Endothelial cell of hepatic sinusoid (primary cell): ENCODE measurements at regions not wholly inside any gene's neighbourhood (a gene's known extent, or its start where the extent isn't known, plus 50 kb on each side); places are given as distances from the start of the nearest gene placed in this dataset.
"Not testable (repeated sequence)": the region's sequence is repeated elsewhere in the genome, so short reads cannot be mapped to it uniquely, and the experiment has no call there.

Experiments used
- in situ Hi-C: cut with HindIII; loops from 2 replicates; pipeline ENCODE4 v1.10.0; 2017; ENCODE audit warnings: low sequenced_read_pairs

DNA sequence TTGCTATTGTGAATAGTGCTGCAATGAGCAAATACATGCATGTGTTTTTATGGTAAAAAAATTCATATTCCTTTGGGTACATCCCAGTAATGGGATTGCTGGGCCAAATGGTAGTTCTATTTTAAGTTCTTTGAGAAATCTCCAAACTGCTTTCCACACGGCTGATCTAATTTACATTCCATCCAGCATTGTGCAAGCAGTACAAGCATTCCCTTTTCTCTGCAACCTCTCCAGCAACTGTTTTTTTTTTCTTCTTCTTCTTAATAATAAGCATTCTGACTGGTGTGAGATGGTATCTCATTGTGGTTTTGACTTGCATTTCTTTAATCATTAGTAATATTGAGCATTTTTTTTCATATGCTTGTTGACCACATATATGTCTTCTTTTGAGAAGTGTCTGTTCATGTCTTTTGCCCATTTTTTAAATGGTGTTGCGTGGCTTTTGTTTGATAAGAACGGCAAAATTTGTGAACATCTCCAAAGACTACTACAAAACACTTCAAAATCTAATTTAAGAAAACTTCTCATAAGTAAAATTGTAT is 136.1 kb upstream of the MYO3A start:
- in situ Hi-C loops: no loop called here

- in situ Hi-C loops: no loop called here
Observed at GRCh38 chr10:25804505-25804904, 129.5 kb upstream of the MYO3A start.

DNA sequence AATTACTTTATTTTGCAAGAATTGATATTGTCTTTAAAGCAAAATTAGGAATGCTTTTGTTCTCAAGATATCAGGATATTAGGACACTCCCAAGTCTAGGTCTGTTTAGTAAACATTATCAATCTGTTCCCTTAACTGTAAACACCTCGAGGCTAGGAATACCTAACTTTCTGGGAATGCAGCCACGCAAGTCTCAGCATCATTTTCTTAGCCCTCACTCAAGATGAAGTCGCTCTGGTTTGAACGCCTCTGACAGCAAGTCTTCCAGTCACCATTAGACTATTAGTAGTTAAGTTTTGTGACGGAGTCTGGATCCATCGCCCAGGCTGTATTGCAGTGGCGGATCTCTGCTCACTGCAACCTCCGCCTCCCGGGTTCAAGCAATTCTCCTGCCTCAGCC is 128.0 kb upstream of the MYO3A start:
- in situ Hi-C loops: no loop called here

DNA sequence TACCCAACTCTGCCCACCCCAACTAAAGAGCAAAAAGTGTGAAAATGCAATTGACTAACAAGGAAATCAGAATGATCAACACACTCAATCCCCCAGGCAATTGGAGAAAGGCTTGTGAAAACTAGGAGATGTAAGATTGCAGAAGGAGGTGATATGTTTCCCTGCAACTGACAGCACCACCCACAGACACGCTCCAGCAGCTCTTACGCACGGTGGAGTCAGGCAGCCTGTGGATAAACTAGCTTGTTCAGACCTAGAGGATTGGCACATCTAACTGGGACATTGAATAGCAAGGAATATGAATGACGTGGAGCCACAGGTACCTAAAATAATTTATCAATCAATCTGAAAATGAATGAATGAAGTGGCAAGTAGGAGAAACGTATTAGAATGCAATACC is 125.7 kb upstream of the MYO3A start:
- in situ Hi-C loops: no loop called here

- in situ Hi-C loops: no loop called here
Observed at GRCh38 chr10:25811052-25811685, 122.9 kb upstream of the MYO3A start.

GRCh38 chr10:25813511-25813910 is 120.5 kb upstream of the MYO3A start:
- in situ Hi-C loops: no loop called here

- in situ Hi-C loops: no loop called here
Observed at GRCh38 chr10:25815236-25815635, 118.8 kb upstream of the MYO3A start.

DNA sequence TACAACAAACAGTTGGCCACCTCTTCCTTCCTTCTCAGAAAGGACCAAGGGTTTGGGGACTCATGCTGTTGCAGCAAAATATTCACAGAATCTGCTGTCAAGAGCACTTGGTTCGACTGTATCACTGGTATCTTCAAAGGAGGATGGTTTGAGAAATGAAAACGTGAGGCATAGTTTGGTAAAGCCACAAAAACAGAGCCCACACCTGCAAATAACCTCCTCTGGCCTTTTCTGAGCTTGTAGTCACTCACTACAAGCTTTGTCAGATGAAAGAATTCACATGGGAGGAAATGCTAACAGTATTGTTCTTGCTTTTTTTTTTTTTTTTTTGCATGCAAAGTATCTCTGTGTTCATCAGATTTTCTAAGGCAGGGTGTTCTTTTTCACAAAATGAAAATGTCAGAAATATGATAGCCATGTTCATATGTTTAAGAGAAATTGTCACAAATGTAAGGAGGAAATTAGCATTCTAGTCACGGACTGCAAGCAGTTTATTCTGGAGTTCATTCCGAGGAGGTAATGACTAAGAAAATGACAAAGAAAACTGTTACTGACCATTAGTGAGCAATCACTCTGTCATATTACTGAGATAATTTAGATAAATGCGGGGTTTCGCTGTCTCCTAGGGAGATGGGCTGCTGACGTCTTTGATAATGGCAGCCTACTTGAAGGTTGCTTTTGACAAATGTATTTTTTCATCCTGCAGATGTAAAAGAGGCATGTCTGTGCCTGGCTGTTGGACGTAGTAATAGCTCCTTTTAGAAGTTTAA is 117.8 kb upstream of the MYO3A start:
- in situ Hi-C loops: no loop called here

GRCh38 chr10:25817200-25817599 is 116.8 kb upstream of the MYO3A start:
- in situ Hi-C loops: no loop called here

DNA sequence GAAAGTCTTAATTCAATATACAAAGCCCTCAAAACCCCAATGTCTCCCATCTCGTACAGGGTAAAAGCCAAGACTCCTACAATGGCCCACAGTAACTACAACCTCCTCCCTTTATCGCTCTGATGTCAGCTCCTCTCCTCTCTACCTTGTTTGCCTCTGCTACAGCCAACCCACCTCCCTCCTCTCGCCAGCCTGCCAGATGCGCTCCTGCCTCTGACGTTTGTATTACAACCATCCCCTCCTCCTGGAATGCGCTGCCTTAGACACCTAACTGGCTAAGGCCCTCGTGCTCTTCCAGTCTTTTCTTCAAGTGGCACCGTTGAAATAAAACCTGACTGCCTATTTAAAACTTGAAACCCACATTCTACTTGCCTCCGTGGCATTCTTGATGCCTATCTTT is 115.3 kb upstream of the MYO3A start:
- in situ Hi-C loops: no loop called here

DNA sequence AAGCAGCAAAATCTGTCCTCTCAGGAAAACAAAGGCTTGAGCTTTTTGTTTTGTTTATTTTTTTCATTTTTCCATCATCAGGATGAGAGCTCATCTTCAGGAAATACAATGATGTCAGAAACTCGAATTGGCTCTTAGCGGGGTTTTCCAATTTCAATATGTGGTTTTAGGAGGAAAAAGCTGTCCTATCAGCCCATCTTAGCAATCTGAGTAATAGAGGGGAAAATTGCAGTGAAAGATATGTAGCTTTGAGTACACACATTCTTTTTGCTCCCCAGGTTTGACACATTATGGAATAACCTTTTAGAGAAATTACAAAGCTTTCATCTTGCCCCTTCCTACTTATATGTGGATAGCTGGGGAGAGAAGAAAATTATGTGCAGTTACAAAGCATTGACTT is 113.6 kb upstream of the MYO3A start:
- in situ Hi-C loops: no loop called here

DNA sequence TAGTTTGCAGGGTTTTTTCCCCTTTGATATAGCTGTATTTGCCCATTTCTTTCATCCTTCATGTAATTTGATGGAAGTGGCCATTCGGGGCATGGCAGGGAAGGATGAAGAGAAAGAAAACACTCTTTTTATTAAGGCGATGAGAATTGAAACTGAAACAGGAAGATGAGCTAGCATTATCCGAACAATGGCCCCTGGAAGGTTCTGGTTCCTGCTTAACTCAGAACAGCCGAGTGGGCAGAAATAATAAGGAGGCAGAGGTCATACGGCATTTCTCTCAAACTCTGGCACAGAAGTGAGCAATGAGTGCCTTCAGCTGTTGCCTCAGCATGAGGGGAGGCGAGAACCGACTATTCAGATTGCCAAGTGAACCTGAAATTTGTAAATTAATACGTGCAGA is 113.2 kb upstream of the MYO3A start:
- in situ Hi-C loops: no loop called here

GRCh38 chr10:25824050-25824449 is 110.0 kb upstream of the MYO3A start:
- in situ Hi-C loops: no loop called here

DNA sequence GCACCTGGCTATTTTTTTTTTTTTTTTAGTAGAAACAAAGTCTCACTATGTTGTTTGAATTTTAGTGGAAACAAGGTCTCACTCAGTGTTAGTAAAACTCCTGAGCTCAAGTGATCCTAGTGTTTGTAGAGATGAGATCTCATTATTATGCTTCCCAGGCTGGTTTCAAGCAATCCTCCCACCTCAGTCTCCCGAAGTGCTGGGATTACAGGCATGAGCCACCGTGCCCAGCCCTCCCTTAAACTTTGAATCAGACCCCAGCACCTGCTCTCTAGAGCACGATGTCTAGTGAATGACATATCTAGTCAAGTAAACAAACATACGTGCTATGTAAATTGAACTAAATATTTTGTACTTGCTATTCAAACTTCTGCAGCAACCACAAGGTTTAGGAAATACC is 105.6 kb upstream of the MYO3A start:
- in situ Hi-C loops: no loop called here

- in situ Hi-C loops: no loop called here
Observed at GRCh38 chr10:25831080-25831479, 102.9 kb upstream of the MYO3A start.

GRCh38 chr10:25839683-25840082 is 94.3 kb upstream of the MYO3A start:
- in situ Hi-C loops: no loop called here

DNA sequence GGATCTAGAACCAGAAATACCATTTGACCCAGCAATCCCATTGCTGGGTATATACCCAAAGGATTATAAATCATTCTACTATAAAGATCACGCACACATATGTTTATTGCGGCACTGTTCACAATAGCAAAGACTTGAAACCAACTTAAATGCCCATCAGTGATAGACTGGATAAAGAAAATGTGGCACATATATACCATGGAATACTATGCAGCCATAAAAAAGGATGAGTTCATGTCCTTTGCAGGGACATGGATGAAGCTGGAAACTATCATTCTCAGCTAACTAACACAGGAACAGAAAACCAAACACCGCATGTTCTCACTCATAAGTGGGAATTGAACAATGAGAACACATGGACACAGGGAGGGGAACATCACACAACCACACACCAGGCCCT is 93.2 kb upstream of the MYO3A start:
- in situ Hi-C loops: not testable (repeated sequence)

- in situ Hi-C loops: no loop called here
Observed at GRCh38 chr10:25842146-25842545, 91.9 kb upstream of the MYO3A start.

- in situ Hi-C loops: no loop called here
Observed at GRCh38 chr10:25843551-25844170, 90.4 kb upstream of the MYO3A start.

DNA sequence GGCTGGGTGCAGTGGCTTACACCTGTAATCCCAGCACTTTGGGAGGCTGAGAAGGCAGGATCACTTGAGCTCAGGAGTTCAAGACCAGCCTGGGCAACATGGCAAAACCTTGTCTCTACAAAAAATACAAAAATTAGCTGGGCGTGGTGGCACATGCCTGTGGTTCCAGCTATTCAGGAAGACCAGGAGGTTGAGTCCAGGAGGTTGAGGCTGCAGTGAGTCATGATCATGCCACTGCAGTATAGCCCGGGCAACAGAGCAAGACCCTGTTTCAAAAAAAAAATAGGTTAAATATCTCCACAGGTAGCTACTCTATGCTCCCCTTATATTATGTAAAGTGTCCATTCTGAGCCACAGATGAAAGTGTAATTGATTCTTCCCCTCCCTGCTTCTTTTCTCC is 89.3 kb upstream of the MYO3A start:
- in situ Hi-C loops: not testable (repeated sequence)

DNA sequence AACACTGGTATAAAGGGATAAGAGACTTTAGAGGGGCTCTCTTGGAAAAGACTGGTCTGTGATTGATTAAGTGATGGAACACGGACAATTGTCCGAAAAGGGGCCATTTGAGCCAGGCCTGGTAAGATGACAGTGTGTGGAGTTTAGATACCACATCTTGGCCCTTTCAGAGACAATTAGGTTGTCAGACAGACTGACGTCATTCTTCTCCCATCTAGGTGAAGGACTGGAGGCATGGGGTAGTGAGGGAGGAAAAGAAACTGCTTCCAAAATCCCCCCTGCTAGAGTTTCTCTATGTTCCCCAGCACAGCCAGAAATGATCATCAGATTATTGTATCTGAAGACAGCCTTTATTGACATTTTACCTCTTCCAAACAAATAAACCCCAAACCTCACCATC is 84.8 kb upstream of the MYO3A start:
- in situ Hi-C loops: no loop called here

- in situ Hi-C loops: loop anchor here (25.0 kb wide), 1 partner anchor 462 kb away; no protein-coding TSS in a partner anchor
Observed at GRCh38 chr10:25849988-25850387, 84.0 kb upstream of the MYO3A start.
